ENCODE measurements at regions not wholly inside any gene's neighbourhood (a gene's known extent, or its start where the extent isn't known, plus 50 kb on each side); places are given as distances from the start of the nearest gene placed in this dataset.

GRCh38 chr1:168782559-168783116, 53.6 kb upstream of the DPT start:
- DNase-seq, result no peak

GRCh38 chr1:168783458-168784210, 54.6 kb upstream of the DPT start:
- no peak for DNase-seq

GRCh38 chr1:168786476-168787330, 57.7 kb upstream of the DPT start:
- DNase-seq, result no peak

- DNase-seq, result no peak
Observed at GRCh38 chr1:168788258-168788657, 59.3 kb upstream of the DPT start.

GRCh38 chr1:168789501-168789900, 60.5 kb upstream of the DPT start:
- DNase-seq, result no peak

GRCh38 chr1:168792142-168792541, 63.1 kb upstream of the DPT start:
- no peak for DNase-seq

- no peak for DNase-seq
Observed at GRCh38 chr1:168792592-168793125, 63.7 kb upstream of the DPT start.

- no peak for DNase-seq
Observed at GRCh38 chr1:168794057-168794456, 65.1 kb upstream of the DPT start.

GRCh38 chr1:168795681-168796080, 66.7 kb upstream of the DPT start:
- DNase-seq, result no peak

- DNase-seq, result no peak
Observed at GRCh38 chr1:168799927-168800605, 71.1 kb upstream of the DPT start.

- DNase-seq, result no peak
Observed at GRCh38 chr1:168801032-168801745, 72.2 kb upstream of the DPT start.

- DNase-seq, result no peak
Observed at GRCh38 chr1:168803806-168804510, 75.0 kb upstream of the DPT start.

GRCh38 chr1:168806952-168807351, 77.9 kb upstream of the DPT start:
- DNase-seq, result no peak

- no peak for DNase-seq
Observed at GRCh38 chr1:168811176-168811575, 82.2 kb upstream of the DPT start.

GRCh38 chr1:168819668-168820067, 90.7 kb upstream of the DPT start:
- DNase-seq, result no peak

- DNase-seq, result no peak
Observed at GRCh38 chr1:168821434-168821833, 92.4 kb upstream of the DPT start.

- DNase-seq, result no peak
Observed at GRCh38 chr1:168822911-168823310, 93.9 kb upstream of the DPT start.

- DNase-seq, result no peak
Observed at GRCh38 chr1:168823988-168824387, 95.0 kb upstream of the DPT start.

- DNase-seq, result no peak
Observed at GRCh38 chr1:168824418-168825065, 95.5 kb upstream of the DPT start.

- no peak for DNase-seq
Observed at GRCh38 chr1:168825129-168825528, 96.1 kb upstream of the DPT start.

- DNase-seq, result no peak
Observed at GRCh38 chr1:168825820-168826219, 96.8 kb upstream of the DPT start.

All from NCI-H510A (cell line).